Mucosa of rectum (tissue), 2 donors: ENCODE measurements at regions not wholly inside any gene's neighbourhood (a gene's known extent, or its start where the extent isn't known, plus 50 kb on each side); places are given as distances from the start of the nearest gene placed in this dataset.

Source experiments
- H3K27ac ChIP-seq, 2 donors: one replicate each; pipeline ENCODE4 v1.7.0; 2013; ENCODE audit warnings: inconsistent platforms in 2 of 2, low read depth in 2 of 2, low read length in 2 of 2
- H3K27me3 ChIP-seq, 2 donors: one replicate each; pipeline ENCODE4 v1.7.0; 2013; ENCODE audit warnings: low read length in 2 of 2; ENCODE audit not compliant: control insufficient read depth in 2 of 2, insufficient read depth in 2 of 2
- H3K36me3 ChIP-seq, 2 donors: one replicate each; pipeline ENCODE4 v1.7.0; 2013; ENCODE audit warnings: low read length in 2 of 2; ENCODE audit not compliant: control insufficient read depth in 2 of 2, insufficient read depth in 2 of 2
- H3K4me1 ChIP-seq, 2 donors: one replicate each; pipeline ENCODE4 v1.7.0; 2013; ENCODE audit warnings: low read length in 2 of 2, mild to moderate bottlenecking in 1 of 2; ENCODE audit not compliant: control insufficient read depth in 2 of 2, insufficient read depth in 2 of 2
- H3K4me3 ChIP-seq, 2 donors: one replicate each; pipeline ENCODE4 v1.7.0; 2013; ENCODE audit warnings: low read length in 2 of 2
- H3K9ac ChIP-seq, 2 donors: one replicate each; pipeline ENCODE4 v1.7.0; 2013; ENCODE audit warnings: low read length in 2 of 2, low read depth in 1 of 2, mild to moderate bottlenecking in 1 of 2
- H3K9me3 ChIP-seq, 2 donors: one replicate each; pipeline ENCODE4 v1.7.0; 2013; ENCODE audit warnings: low read length in 2 of 2; ENCODE audit not compliant: control insufficient read depth in 2 of 2
- donor health status: healthy.
- donor health status: Normal muscosa, but diverticular disease.

DNA sequence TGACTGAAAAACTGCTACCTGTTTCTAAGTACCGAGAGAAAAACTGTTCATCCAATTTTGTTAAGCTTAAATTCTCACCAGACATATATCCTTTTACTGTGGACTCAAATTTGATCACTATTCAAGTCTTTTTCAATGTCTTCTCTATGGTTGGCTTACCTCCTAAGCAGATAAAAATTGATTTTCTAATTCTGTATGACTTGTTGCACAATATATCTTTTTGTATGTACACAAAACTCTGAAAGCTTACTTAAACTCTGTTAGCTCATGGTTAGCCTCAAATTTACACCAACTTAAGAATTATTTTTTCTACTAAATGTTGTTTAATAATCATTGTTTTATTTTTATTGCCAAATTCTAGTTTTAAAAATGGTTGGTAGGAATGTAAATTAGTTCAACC lies 715.4 kb downstream of the LTN1 start:
- H3K4me1 ChIP-seq: no peaks in the 10 kb centered on the region
- H3K9ac ChIP-seq: no peak overlapping the region
- no peak overlapping the region for H3K27ac ChIP-seq
- no peaks in the 10 kb centered on the region for H3K36me3 ChIP-seq
- H3K4me3 ChIP-seq: no peak overlapping the region
- H3K9me3 ChIP-seq: no peaks in the 10 kb centered on the region
- no peaks in the 10 kb centered on the region for H3K27me3 ChIP-seq

DNA sequence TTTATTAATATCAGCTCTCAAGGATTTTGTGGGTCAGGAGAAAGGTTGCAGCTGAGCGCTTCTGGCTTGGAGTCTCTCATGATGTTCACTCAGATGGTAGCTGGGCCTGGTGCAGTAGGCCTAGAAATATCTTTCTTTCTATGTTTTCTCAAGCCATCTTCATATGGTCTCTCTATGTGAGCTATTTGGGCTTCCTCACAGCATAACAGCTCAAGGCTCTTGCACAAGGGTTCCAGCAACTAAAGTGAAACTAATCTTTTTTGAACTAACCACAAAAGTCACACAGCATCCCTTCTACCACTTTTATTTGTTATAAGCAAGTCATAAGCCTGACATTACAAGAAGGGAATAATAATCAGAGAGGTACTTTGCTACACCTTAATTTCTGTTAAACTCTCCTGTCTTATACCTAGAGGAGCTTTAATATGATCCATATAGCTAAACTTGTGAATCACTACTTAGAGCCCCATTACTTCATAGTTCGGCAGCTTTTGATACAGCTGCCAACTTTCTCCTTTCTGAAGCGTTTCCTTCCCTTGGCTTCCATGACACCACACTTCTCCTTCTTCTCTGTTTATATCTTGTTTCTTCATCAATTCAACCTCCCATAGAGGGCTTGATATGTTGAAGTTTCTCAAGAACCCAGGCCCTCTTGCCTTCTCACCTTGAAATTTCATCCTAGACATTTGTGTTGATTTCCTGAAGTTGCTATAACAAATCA lies 720.2 kb downstream of the LTN1 start:
- H3K27ac ChIP-seq: no peak overlapping the region
- no peak overlapping the region for H3K4me3 ChIP-seq
- H3K27me3 ChIP-seq: no peaks in the 10 kb centered on the region
- H3K9me3 ChIP-seq: no peaks in the 10 kb centered on the region
- H3K9ac ChIP-seq: no peak overlapping the region
- H3K36me3 ChIP-seq: no peaks in the 10 kb centered on the region
- H3K4me1 ChIP-seq: no peaks in the 10 kb centered on the region

DNA sequence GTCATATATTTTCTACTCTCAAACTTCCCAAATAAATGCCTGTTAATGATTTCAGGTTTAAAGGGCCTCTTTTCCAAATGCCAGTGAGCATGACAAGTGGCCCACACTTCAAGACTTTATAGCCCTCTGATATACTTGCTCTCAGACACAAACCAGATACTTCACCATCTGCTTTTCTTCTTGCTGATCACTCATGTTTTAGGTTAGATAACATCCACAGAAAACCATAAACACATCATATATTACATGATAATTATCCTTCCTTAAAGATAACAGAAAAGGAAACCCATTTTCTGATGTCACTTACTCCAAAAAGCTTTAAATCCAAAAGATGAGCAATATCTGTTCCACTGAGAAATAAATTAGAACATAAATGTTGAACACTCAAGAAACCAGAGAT lies 723.5 kb downstream of the LTN1 start:
- Histone ChIP-seq H3K27me3 (no peaks in the 10 kb centered on the region), H3K4me1 (no peaks in the 10 kb centered on the region), H3K9ac (no peak overlapping the region), H3K36me3 (no peaks in the 10 kb centered on the region), H3K4me3 (no peak overlapping the region), H3K27ac (no peak overlapping the region), H3K9me3 (no peaks in the 10 kb centered on the region)

DNA sequence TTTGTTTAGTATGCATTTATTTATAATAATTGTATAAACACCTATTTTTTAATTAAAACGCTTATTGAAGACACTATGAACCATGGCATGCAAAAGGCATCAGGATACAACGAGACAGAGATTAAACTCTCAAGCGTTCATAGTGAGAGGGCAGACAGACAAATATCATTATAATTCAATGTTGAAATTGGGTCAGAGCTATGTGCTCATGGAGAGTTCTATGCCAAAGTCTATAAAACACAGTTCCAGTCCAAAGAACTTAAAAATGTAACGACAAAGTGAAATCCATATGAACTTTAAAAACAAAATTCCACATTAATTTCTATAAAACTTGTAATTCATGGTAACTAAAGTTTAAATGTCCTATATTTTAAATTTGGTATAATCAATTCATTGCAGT lies 724.0 kb downstream of the LTN1 start:
- Histone ChIP-seq H3K9ac (no peak overlapping the region), H3K27me3 (no peaks in the 10 kb centered on the region), H3K4me3 (no peak overlapping the region), H3K9me3 (no peaks in the 10 kb centered on the region), H3K27ac (no peak overlapping the region), H3K4me1 (no peaks in the 10 kb centered on the region), H3K36me3 (no peaks in the 10 kb centered on the region)

DNA sequence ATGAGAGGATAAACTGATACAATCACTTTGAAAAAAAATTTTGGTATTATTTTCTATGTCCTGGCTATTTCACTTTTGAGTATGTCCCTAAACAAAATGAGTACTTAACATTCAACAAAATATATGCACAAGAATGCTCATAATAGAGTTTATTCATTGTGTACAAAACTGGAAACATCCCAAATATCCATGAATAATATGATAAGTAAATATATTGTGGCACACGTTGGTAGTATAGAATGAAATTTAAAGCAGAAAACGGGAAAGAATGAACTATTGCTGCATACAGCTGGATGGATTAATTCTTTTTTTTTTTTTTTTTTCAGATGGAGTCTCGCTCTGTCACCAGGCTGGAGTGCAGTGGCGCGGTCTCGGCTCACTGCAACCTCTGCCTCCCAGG lies 725.2 kb downstream of the LTN1 start:
- no peak overlapping the region for H3K4me3 ChIP-seq
- no peaks in the 10 kb centered on the region for H3K9me3 ChIP-seq
- no peak overlapping the region for H3K27ac ChIP-seq
- H3K9ac ChIP-seq: no peak overlapping the region
- H3K4me1 ChIP-seq: no peaks in the 10 kb centered on the region
- H3K36me3 ChIP-seq: no peaks in the 10 kb centered on the region
- H3K27me3 ChIP-seq: no peaks in the 10 kb centered on the region

DNA sequence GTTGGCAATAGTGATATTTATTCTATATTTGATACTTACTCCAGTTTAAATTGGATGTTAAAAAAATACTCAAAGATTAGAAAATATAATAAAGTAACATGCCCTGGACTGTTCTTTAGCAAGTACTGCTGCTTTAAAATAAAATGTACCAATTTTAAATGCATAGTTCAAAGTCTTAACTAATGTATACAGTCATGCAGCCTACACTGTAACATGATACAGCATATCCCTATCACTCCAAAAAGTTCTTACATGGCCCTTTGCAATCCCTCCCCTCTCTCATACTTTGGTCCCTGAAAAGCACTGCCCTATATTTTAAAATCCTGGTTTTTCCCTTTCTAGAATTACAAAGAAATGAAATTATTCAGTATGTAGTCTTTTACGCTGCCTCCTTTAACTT lies 726.6 kb downstream of the LTN1 start:
- H3K9me3 ChIP-seq: no peaks in the 10 kb centered on the region
- no peak overlapping the region for H3K27ac ChIP-seq
- H3K9ac ChIP-seq: no peak overlapping the region
- no peaks in the 10 kb centered on the region for H3K27me3 ChIP-seq
- no peaks in the 10 kb centered on the region for H3K4me1 ChIP-seq
- no peak overlapping the region for H3K4me3 ChIP-seq
- no peaks in the 10 kb centered on the region for H3K36me3 ChIP-seq

DNA sequence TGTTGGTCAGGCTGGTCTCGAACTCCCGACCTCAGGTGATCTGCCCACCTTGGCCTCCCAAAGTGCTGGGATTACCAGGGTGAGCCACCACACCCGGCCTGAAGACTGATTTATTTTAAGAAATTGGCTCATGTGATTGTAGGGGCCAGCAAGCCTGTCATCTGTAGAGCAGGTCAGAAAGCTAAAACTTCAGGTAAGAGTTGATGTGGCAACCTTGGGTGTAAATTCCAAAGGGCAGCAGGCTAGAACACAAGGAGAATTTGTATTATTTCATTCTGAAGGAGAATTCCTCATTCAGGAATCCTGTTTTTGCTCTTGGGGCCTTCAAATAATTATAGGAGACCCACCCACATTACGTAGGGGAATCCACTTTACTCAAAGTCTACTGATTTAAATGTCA lies 728.7 kb downstream of the LTN1 start:
- Histone ChIP-seq H3K4me3 (no peak overlapping the region), H3K9ac (no peak overlapping the region), H3K4me1 (no peaks in the 10 kb centered on the region), H3K9me3 (no peaks in the 10 kb centered on the region), H3K36me3 (no peaks in the 10 kb centered on the region), H3K27ac (no peak overlapping the region), H3K27me3 (no peaks in the 10 kb centered on the region)

DNA sequence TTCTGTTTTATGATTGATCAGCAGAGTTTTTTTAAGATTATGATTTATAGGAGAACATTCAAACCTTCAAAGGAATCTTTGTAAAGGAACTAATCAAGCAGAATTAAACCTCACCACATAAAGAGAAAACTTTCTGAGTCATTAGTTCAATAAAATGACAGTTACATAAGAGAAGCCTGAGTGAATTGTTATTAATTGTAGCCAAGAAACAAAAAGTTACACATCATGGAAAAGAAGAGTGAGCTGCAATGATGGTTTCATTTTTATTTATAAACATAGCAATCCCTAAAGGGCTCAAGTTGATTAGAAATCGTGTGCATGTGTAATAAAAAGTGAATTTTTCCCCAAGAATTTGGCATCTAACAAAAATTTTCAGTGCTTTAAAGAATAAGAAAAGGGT lies 731.4 kb downstream of the LTN1 start:
- Histone ChIP-seq H3K36me3 (no peaks in the 10 kb centered on the region), H3K4me3 (no peak overlapping the region), H3K27me3 (no peaks in the 10 kb centered on the region), H3K9me3 (no peaks in the 10 kb centered on the region), H3K27ac (no peak overlapping the region), H3K4me1 (no peaks in the 10 kb centered on the region), H3K9ac (no peak overlapping the region)

DNA sequence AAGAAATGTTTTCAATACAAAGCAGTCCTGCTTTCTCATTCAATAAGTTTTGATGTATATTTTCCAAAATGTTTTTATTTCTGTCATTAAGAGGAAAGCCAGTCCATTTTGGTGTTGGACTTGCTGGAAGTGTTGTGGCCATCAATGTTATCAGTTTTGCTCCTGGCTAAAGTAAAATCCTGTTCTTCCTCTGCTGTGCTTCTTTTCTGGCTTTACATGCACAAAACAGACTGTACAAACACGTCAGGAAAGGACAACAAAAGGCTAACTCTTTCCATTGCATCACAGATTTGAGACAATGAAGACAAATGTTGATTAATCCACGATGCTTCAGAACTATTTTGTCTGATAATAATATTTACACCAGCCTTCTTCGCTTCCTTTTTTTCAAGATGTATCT lies 735.4 kb downstream of the LTN1 start:
- no peaks in the 10 kb centered on the region for H3K4me1 ChIP-seq
- no peaks in the 10 kb centered on the region for H3K36me3 ChIP-seq
- H3K27me3 ChIP-seq: no peaks in the 10 kb centered on the region
- H3K27ac ChIP-seq: no peak overlapping the region
- no peak overlapping the region for H3K9ac ChIP-seq
- H3K4me3 ChIP-seq: no peak overlapping the region
- H3K9me3 ChIP-seq: no peaks in the 10 kb centered on the region

DNA sequence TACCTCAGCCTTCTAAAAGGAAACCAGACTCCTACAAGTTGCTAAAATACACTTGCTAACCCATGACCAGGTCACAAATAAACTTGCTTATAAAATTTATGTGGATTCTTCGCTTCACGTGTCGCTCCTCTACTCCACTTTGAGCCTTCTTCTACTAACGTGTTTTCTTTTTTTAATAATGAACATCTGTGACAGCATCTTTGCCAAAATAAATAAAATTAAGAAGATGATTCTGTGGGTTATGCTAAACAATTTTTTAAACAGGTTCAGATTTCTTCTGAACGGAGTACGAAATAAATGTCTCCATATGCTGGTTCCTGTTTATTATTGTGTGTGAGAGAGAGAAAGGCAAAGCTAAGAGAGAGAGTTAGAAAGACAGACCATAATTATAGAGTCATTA lies 735.8 kb downstream of the LTN1 start:
- H3K27me3 ChIP-seq: no peaks in the 10 kb centered on the region

DNA sequence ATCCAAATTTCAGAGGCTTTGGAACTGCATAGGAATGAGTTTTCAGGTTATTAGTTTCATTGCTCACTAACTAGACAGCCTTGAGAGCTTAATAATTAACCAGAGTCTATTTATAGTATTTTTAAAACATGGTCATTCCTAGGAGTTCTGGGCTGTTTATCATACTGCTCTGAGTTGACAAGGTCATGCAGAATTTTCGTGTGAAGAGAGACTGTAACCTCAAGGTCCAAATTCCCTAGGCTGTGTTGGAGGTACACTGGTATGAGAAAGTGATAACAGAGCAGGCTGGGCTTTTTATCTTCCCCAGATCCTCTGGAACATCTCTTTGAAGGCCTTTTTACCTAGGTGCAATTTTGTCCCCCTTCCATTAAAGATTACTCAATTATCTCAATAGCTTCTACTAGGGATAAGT lies 736.3 kb downstream of the LTN1 start:
- H3K9me3 ChIP-seq: no peaks in the 10 kb centered on the region
- no peak overlapping the region for H3K27ac ChIP-seq
- H3K27me3 ChIP-seq: no peaks in the 10 kb centered on the region
- no peaks in the 10 kb centered on the region for H3K36me3 ChIP-seq
- H3K4me3 ChIP-seq: no peak overlapping the region
- no peaks in the 10 kb centered on the region for H3K4me1 ChIP-seq
- H3K9ac ChIP-seq: no peak overlapping the region

More for the DNA sequence above, 735.8 kb downstream of the LTN1 start:
- Histone ChIP-seq H3K9ac (no peak overlapping the region), H3K27ac (no peak overlapping the region), H3K9me3 (no peaks in the 10 kb centered on the region), H3K36me3 (no peaks in the 10 kb centered on the region), H3K4me1 (no peaks in the 10 kb centered on the region), H3K4me3 (no peak overlapping the region)
